Endothelial cell of umbilical vein (primary cell): ENCODE measurements at regions not wholly inside any gene's neighbourhood (a gene's known extent, or its start where the extent isn't known, plus 50 kb on each side); places are given as distances from the start of the nearest gene placed in this dataset.

ENCODE experiments used
- BruUV-seq: library from RNA; stranded (reverse); fragments of 400-500 nt; replicated peaks from 2 replicates; lab custom pipeline; 2021; lab: Mats Ljungman, UMichigan
- CTCF ChIA-PET: fragments of 300-600, 350-600 bp; sonication (Branson Sonifier 250); formaldehyde crosslinking; loops from one replicate; lab custom pipeline; 2021; ENCODE audit warnings: antibody characterized with exemption, inconsistent platforms; lab: Charles Lee
- POLR2A ChIA-PET: fragments of 300-600, 350-600 bp; sonication (Branson Sonifier 250); formaldehyde crosslinking; loops from one replicate; lab custom pipeline; 2021; ENCODE audit warnings: antibody characterized with exemption, inconsistent platforms; lab: Charles Lee
- DNase-seq: peaks from one replicate; pipeline ENCODE4 v3.0.0-alpha.2; 2011; ENCODE audit warnings: low read depth, low spot score
- FAIRE-seq: peaks from 2 replicates; lab custom pipeline; 2011; peaks lifted over from hg19 to GRCh38; lab: Jason Lieb, UNC
- H2AFZ ChIP-seq: 2 replicates; pipeline ENCODE4 v1.6.0; 2012; ENCODE audit warnings: low read depth, low read length, control low read depth, inconsistent platforms
- H3K27ac ChIP-seq: 2 replicates; pipeline ENCODE4 v1.5.1; 2011; ENCODE audit warnings: low read depth, mild to moderate bottlenecking, control low read depth, low read length, moderate library complexity; ENCODE audit not compliant: insufficient read depth
- H3K27me3 ChIP-seq, 2 experiments: 2 replicates each; pipeline versions ENCODE4 v1.6.0 to v1.6.1; 2011; ENCODE audit warnings: low read length in 2 of 2, mixed read lengths in 1 of 2; ENCODE audit not compliant: control insufficient read depth in 2 of 2, insufficient read depth in 2 of 2
- H3K36me3 ChIP-seq, 2 experiments: 2 replicates in 1 of 2; 3 replicates in 1 of 2; pipeline ENCODE4 v1.5.1; 2011; ENCODE audit warnings: low read length in 2 of 2, mild to moderate bottlenecking in 1 of 2, moderate library complexity in 1 of 2; ENCODE audit not compliant: control insufficient read depth in 2 of 2, insufficient read depth in 2 of 2; ENCODE audit errors: extremely low read depth in 1 of 2
- H3K4me1 ChIP-seq: 3 replicates; pipeline ENCODE4 v1.5.1; 2011; ENCODE audit warnings: mild to moderate bottlenecking, low read length; ENCODE audit not compliant: control insufficient read depth, insufficient read depth; ENCODE audit errors: extremely low read depth
- H3K4me2 ChIP-seq: 2 replicates; pipeline ENCODE4 v1.6.1; 2011; ENCODE audit warnings: low read length, control low read depth, mixed read lengths; ENCODE audit not compliant: insufficient read depth
- H3K4me3 ChIP-seq, 3 experiments: fragments of 200-600 bp in 1 of 3; sonication (generic), shearing (Covaris generic) in 1 of 3; replicated peaks in 1 of 3; 2 replicates each; pipeline ENCODE4 v1.5.1; 2011 to 2016; ENCODE audit warnings: control low read depth in 3 of 3, low read length in 3 of 3, mild to moderate bottlenecking in 2 of 3, inconsistent platforms in 1 of 3, low read depth in 1 of 3, moderate library complexity in 1 of 3; ENCODE audit not compliant: insufficient read depth in 1 of 3
- H3K79me2 ChIP-seq: 2 replicates; pipeline ENCODE4 v1.6.0; 2012; ENCODE audit warnings: low read length, inconsistent platforms; ENCODE audit not compliant: control insufficient read depth, insufficient read depth
- H3K9ac ChIP-seq: replicated peaks from 2 replicates; pipeline ENCODE3; 2011; ENCODE audit warnings: low read length, control low read depth; ENCODE audit not compliant: insufficient read depth; ENCODE audit errors: extremely low read depth
- H3K9me1 ChIP-seq: replicated peaks from 3 replicates; pipeline ENCODE4 v1.6.0; 2011; ENCODE audit warnings: mild to moderate bottlenecking, low read length; ENCODE audit not compliant: control insufficient read depth, insufficient read depth; ENCODE audit errors: extremely low read depth
- H3K9me3 ChIP-seq: replicated peaks from 2 replicates; pipeline ENCODE4 v1.5.1; 2012; ENCODE audit warnings: low read length, inconsistent platforms; ENCODE audit not compliant: control insufficient read depth, insufficient read depth
- H4K20me1 ChIP-seq: replicated peaks from 2 replicates; pipeline ENCODE3; 2011; ENCODE audit warnings: mild to moderate bottlenecking, low read length; ENCODE audit not compliant: control insufficient read depth, insufficient read depth; ENCODE audit errors: extremely low read depth
- CTCF ChIP-seq, 2 donors: IDR thresholded peaks; 1 replicate in 1 of 2; 2 replicates in 1 of 2; pipeline ENCODE4 v1.5.1; 2011; ENCODE audit warnings: low read length in 2 of 2, mild to moderate bottlenecking in 2 of 2, moderate library complexity in 2 of 2, control low read depth in 1 of 2, inconsistent platforms in 1 of 2, low read depth in 1 of 2; ENCODE audit not compliant: insufficient read depth in 1 of 2; ENCODE audit errors: extremely low read depth in 1 of 2
- EZH2 ChIP-seq: IDR thresholded peaks from 2 replicates; pipeline ENCODE4 v1.6.1; 2012; ENCODE audit warnings: borderline replicate concordance, low read depth, mild to moderate bottlenecking, moderate library complexity, low read length, inconsistent platforms; ENCODE audit not compliant: severe bottlenecking
- FOS ChIP-seq: IDR thresholded peaks from 2 replicates; pipeline ENCODE4 v1.6.1; 2011; ENCODE audit warnings: mild to moderate bottlenecking, low read length, moderate library complexity, borderline replicate concordance; ENCODE audit not compliant: insufficient read depth
- GATA2 ChIP-seq: IDR thresholded peaks from 2 replicates; pipeline ENCODE4 v1.7.0; 2011; ENCODE audit warnings: low read depth, mild to moderate bottlenecking, moderate library complexity, mixed read lengths, low read length; ENCODE audit not compliant: insufficient read length, insufficient read depth
- JUN ChIP-seq: IDR thresholded peaks from 2 replicates; pipeline ENCODE4 v1.6.1; 2011; ENCODE audit warnings: borderline replicate concordance, low read depth; ENCODE audit not compliant: insufficient read length, insufficient read depth
- MAX ChIP-seq: IDR thresholded peaks from 2 replicates; pipeline ENCODE4 v1.6.1; 2011; ENCODE audit not compliant: insufficient read depth, insufficient read length
- MYC ChIP-seq: IDR thresholded peaks from one replicate; pipeline ENCODE4 v1.6.1; 2011; ENCODE audit warnings: mild to moderate bottlenecking, low read depth, low read length
- POLR2A ChIP-seq: IDR thresholded peaks from 2 replicates; pipeline ENCODE4 v1.6.1; 2012; ENCODE audit warnings: low read depth, mild to moderate bottlenecking, control low read depth, low read length
- POLR2AphosphoS5 ChIP-seq: IDR thresholded peaks from 2 replicates; pipeline ENCODE4 v1.6.1; 2012; ENCODE audit warnings: low read depth, mild to moderate bottlenecking, control low read depth, low read length, moderate library complexity; ENCODE audit not compliant: insufficient read depth
- dilution Hi-C: fragments of 300-500 bp; cut with MboI; formaldehyde crosslinking; loops from one replicate; pipeline ENCODE4 v1.15.0; 2019; ENCODE audit warnings: low sequenced_read_pairs; ENCODE audit not compliant: extremely low pct_ligation_motif_present
- intact Hi-C: fragments of 100-400 bp; cut with micrococcal nuclease; formaldehyde crosslinking; loops from one replicate; pipeline ENCODE4 v1.10.0; 2022

GRCh38 chr2:173808718-173809117 is 156.5 kb downstream of the SP3 start:
- no peaks in the 10 kb centered on the region for H4K20me1 ChIP-seq
- no peaks in the 10 kb centered on the region for H3K9me3 ChIP-seq
- H3K79me2 ChIP-seq, result no peaks in the 10 kb centered on the region
- no peaks in the 10 kb centered on the region for H3K27me3 ChIP-seq
- no peak overlapping the region for H3K9ac ChIP-seq
- no TSS peak for BruUV-seq
- H3K4me1 ChIP-seq, result no peaks in the 10 kb centered on the region
- no peak for DNase-seq
- no peak for FAIRE-seq
- no peaks in the 10 kb centered on the region for H3K9me1 ChIP-seq
- no peak overlapping the region for H3K4me2 ChIP-seq
- ChIA-PET POLR2A (no interaction called here), CTCF (no interaction called here)
- no peaks in the 10 kb centered on the region for H3K36me3 ChIP-seq
- dilution Hi-C loops (no loop called here), intact Hi-C loops (no loop called here)
- H3K27ac ChIP-seq, result no peak overlapping the region
- no peak overlapping the region for H2AFZ ChIP-seq
- no peak overlapping the region for H3K4me3 ChIP-seq
- no peak for TF ChIP-seq CTCF (IDR thresholded peaks at IDR 0.05; ENCODE audit: extremely low read depth in 1 of 2, insufficient read depth in 1 of 2, low read depth in 1 of 2, low read length in 2 of 2)
- TF ChIP-seq EZH2, result no peak
- no peak for TF ChIP-seq GATA2
- no peak for TF ChIP-seq FOS
- TF ChIP-seq MYC, result no peak
- TF ChIP-seq POLR2A, result no peak
- no peak for TF ChIP-seq JUN
- no peak for TF ChIP-seq POLR2AphosphoS5
- no peak for TF ChIP-seq MAX
